HG03378 (cell line): ENCODE measurements at regions not wholly inside any gene's neighbourhood (a gene's known extent, or its start where the extent isn't known, plus 50 kb on each side); places are given as distances from the start of the nearest gene placed in this dataset.
"Not testable (repeated sequence)": the region's sequence is repeated elsewhere in the genome, so short reads cannot be mapped to it uniquely, and the experiment has no call there.

Experiments
- ATAC-seq: cut with Tn5 transposase; IDR thresholded peaks from one replicate; pipeline ENCODE4 v1.9.1; 2021; ENCODE audit warnings: mild to moderate bottlenecking, moderate library complexity; ENCODE audit not compliant: unreplicated experiment

GRCh38 chr4:173475751-173476150, 54.3 kb downstream of the HAND2 start:
- no peak for ATAC-seq

DNA sequence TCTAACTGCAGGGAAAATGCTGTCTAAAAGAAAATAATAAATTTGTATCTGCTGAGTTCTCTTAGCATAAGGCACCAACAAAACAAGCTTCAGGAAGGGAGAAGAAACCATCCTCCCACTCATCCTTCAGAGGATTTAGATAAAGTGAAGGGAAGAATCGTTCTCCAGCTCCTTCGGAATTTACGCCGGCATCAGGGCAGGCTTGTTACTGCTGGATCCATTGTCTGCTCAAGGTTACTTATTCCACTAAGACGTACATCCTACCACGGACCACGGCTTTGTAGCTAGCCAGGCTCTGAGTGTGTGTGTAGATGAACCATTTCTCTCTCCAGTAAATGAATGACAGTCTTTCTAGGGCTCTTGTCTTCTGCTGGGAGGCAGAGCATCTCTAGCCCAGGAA, 60.4 kb downstream of the HAND2 start:
- no peak for ATAC-seq

GRCh38 chr4:173468314-173468713, 61.7 kb downstream of the HAND2 start:
- ATAC-seq, result no peak

DNA sequence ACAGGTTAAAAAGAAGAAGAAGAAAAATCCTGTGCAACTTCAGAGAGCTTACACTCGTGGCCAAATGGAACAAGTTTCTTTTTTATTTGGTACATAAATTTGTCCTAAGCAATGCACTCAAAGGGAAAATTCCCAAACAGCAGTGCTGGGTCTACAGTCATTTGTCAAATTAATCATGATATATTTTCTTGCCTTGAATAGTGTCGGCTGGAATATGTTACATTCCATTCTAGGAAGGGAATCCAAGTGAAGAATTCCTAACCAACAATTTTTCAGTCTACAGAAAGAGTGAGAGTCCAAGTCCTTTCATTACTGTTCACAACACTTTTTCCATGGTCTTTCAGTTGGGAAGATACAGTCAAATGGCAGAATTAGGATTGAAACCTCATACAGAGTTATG, 63.9 kb downstream of the HAND2 start:
- ATAC-seq, result no peak

GRCh38 chr4:173464481-173464880, 65.5 kb downstream of the HAND2 start:
- no peak for ATAC-seq

GRCh38 chr4:173463816-173464215, 64.9 kb upstream of the SCRG1 start:
- no peak for ATAC-seq

GRCh38 chr4:173461170-173461569, 62.3 kb upstream of the SCRG1 start:
- ATAC-seq, result no peak

GRCh38 chr4:173459857-173460256, 60.9 kb upstream of the SCRG1 start:
- no peak for ATAC-seq

- ATAC-seq, result no peak
Measured at GRCh38 chr4:173457893-173458292, 59.0 kb upstream of the SCRG1 start.

DNA sequence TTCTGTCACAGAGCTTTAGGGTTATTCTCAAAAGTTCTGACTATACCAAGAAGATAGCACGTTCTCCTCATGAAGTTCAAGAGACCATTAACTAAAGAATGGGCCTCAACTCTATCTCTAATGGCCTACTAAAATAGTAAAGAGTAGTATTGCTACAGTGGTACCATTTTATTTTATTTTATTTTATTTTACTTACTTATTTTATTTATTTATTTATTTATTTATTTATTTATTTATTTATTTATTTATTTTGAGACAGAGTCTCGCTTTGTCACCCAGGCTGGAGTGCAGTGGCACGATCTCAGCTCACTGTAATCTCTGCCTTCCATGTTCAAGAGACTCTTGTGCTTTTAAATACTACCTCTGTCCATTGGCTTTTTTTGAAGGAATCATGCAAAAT, 52.5 kb upstream of the SCRG1 start:
- ATAC-seq, result not testable (repeated sequence)

GRCh38 chr4:173450281-173450680, 51.4 kb upstream of the SCRG1 start:
- no peak for ATAC-seq

- no peak for ATAC-seq
Measured at GRCh38 chr4:173449380-173449717, 50.4 kb upstream of the SCRG1 start.

GRCh38 chr4:173448608-173449379, 49.9 kb upstream of the SCRG1 start:
- ATAC-seq, result peak; percentile 60
